IPS-NIHi7 (cell line): ENCODE measurements at regions not wholly inside any gene's neighbourhood (a gene's known extent, or its start where the extent isn't known, plus 50 kb on each side); places are given as distances from the start of the nearest gene placed in this dataset.
"Not testable (repeated sequence)": the region's sequence is repeated elsewhere in the genome, so short reads cannot be mapped to it uniquely, and the experiment has no call there.

Experiments
- DNase-seq: peaks from one replicate; pipeline ENCODE4 v3.0.0; 2012; ENCODE audit warnings: mixed read lengths; ENCODE audit errors: extremely low spot score

- no peak for DNase-seq
These were observed 407.3 kb upstream of the PPP2R3A start for GRCh38 chr3:135558150-135558783.

DNA sequence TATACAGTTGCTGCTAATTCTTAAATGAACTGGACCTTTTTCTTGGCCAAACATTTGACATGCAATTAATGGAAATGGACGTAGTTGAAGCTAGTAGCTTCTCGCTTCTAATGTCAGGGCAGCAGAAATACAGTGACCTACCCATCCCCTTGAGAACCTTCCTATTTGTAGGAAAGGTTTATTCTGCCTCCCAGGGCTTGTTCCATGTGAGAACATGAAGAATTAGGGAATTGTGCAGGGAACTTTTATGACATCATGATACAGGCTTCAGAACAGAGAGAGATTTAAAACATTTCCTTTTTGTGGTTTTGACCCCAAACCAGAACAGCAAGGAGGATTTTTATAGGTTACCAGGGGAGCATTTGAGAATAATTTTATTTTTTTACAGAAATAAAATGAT is 406.6 kb upstream of the PPP2R3A start:
- no peak for DNase-seq

DNA sequence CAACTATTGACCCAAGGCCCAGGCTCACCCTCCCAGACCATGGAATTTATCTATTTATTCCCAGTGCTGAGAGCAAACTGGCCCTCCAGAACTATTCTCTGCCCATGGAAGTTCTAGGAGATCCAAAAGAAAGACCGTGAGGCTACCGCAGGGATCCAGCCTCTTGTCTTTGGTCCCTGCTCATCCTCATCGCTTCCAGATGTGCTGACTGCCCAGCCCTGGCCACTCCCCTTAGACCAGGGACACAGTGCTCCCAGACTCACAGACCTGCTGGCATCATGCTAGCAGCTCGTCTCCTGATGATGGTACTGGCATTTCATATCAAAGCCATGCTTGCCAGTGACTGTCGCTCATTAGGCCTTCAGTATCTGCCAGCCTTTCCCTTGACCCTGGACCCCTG is 405.7 kb upstream of the PPP2R3A start:
- DNase-seq: no peak

- no peak for DNase-seq
These were observed 404.7 kb upstream of the PPP2R3A start for GRCh38 chr3:135560847-135561246.

GRCh38 chr3:135564696-135565095 is 400.8 kb upstream of the PPP2R3A start:
- DNase-seq: no peak

GRCh38 chr3:135565546-135565945 is 400.0 kb upstream of the PPP2R3A start:
- no peak for DNase-seq

- no peak for DNase-seq
These were observed 398.3 kb upstream of the PPP2R3A start for GRCh38 chr3:135567223-135567622.

DNA sequence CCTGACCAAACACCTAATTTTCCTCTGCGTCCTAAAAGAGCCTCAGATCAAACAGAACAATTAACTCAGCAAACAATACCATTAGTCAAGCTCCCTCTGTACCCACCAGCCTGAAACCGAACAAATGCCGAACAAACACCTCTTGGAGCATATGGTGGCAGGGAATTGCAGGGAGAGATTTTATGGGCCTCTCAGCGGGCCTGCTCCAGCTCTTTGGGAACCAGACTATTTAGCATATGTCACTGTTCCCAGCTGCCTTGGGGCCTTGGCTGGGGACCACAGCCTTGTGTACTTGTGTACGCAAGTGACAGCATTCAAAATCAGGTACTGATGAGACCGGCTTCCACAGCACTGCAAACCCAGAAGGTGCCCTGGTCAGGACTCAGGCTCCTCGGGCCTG is 388.8 kb upstream of the PPP2R3A start:
- DNase-seq: no peak

GRCh38 chr3:135581806-135582205 is 383.7 kb upstream of the PPP2R3A start:
- DNase-seq: no peak

DNA sequence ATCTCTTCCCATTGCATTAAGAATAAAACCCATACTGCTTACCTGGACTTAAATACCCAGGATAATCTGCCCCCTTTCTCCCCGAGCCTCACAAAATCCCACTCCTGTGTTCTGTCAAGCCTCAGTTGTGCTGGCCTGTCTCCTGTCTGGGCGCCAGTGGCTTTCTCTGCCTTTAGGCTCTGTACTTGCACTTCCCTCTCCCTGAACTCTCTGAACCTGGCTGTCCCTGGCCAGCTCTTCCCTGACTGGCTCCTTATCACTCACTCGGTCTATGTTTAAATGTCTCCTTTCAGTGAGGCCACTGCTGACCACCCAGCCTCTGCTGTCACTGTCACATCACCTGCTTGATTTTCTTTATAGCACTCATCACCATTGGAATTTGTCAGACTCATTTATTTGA is 382.7 kb upstream of the PPP2R3A start:
- DNase-seq: no peak

- DNase-seq: no peak
These were observed 369.0 kb upstream of the PPP2R3A start for GRCh38 chr3:135596563-135596962.

GRCh38 chr3:135597855-135598254 is 367.7 kb upstream of the PPP2R3A start:
- DNase-seq: no peak

DNA sequence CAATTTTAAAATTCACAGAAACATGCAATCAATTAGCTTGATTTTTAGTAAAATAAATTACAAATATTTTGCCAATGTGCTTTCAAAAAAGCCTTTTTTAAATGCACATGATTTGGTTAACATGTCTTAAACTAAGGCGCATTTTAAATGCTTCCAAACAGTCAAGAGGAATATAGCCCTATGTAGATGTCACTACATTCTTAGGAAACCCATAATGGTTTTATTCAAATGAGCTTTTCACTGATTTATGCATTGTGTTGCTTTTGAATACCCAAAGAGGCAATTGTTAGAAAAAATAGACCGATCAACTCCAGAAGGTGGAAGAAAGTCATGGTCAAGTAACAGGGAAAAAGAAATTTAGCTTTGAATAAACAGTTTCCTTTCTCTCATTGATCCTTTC is 366.9 kb upstream of the PPP2R3A start:
- DNase-seq: no peak

DNA sequence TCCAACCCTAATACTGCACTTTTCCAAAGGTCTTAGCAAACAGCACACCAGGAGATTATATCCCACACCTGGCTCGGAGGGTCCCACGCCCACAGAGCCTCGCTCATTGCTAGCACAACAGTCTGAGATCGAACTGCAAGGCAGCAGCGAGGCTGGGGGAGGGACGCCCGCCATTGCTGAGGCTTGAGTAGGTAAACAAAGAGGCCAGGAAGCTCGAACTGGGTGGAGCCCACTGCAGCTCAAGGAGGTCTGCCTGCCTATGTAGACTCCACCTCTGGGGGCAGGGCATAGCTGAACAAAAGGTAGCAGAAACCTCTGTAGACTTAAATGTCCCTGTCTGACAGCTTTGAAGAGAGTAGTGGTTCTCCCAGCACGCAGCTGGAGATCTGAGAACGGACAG is 361.0 kb upstream of the PPP2R3A start:
- DNase-seq: not testable (repeated sequence)

DNA sequence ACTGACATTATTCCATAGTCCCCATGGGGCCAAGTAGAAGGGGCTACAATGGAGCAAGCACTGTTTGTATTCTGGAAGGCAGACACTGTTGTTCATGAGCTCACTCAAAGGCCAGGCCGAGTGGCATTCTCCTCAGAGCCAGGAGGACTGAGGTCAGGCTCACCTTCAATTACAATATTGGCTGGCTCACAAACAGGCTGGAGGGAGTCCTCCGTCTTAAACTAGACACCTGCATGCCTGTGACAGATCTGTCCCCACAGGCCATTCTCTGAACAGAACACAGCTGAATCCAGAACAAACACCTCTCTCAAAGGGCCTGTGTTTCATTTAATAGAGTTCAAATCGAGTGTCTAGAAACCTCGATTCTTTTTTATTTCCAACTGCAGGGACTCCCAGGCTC is 347.4 kb upstream of the PPP2R3A start:
- no peak for DNase-seq

DNA sequence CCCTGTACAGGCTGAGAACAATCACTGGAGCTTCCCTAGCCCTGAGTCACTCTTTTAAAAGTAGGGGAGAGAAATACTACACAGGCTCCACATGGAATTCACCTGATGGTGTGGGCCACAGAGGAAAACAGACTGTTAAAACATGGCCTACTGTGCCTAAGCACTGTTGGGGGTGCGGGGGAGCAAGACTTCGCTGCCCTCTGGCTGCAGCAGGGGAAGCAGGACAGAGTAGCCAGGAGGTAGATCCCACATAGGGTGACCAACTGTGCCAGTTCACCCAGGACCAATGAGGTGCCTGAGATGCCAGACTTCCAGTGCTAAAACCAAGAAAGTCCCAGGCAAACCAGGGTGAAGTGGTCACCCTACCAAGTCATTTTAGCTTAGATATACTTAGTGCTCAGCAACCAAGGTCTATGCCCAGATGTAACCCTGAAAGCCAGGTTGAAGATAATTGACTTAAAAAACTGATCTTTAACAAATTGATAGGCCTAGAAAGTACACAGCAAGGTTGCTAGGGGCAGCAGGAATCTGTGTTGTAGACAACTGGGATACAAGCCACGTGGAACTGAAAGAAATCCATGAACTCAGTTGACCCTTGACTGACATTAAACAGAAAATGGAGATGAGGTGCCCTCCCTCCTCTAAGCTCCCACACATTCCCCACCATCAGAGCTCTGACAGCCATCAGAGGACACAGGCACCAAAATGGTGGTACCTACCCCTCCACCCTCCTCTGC is 344.2 kb upstream of the PPP2R3A start:
- peak; percentile 25 for DNase-seq

DNA sequence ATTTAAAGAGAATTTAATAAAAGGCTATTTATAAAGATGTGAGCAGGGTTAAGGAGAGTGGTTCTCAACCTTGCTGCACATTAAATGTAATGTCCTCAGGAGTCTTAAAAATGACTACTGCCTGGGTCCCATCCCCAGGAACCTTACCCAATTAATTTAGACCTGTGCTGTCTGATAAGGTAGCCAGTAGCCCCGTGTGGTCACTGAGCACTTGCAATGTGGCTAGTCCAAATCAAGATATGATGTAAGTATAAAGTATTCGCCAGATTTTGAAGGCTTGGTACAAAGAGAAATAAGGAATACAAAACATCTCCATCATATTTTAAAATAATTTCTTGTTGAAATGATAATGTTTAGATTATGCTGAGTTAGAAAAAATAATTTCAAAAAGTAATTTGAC is 343.3 kb upstream of the PPP2R3A start:
- DNase-seq: no peak

GRCh38 chr3:135622656-135623055 is 342.9 kb upstream of the PPP2R3A start:
- no peak for DNase-seq

DNA sequence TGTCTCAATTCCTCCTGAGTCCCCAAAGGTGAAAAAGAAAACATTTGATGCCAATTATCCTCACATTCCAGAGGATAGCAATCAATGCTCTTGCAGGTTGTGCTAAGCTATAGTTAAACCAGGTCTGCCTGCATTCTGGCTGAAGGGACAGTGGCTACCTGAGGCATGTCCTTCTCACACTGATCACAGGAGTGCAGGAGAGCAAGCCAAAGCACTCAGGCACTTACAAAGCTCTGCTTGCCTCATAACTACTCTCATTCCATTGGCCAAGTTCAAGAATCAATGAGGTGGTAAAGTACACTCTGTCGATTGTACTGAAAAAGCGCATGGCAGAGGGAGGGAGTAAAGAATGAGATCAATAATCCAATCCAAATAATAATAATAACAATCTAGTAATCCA is 342.0 kb upstream of the PPP2R3A start:
- DNase-seq: no peak

GRCh38 chr3:135627057-135627456 is 338.5 kb upstream of the PPP2R3A start:
- DNase-seq: no peak

- no peak for DNase-seq
These were observed 335.7 kb upstream of the PPP2R3A start for GRCh38 chr3:135629701-135630408.

DNA sequence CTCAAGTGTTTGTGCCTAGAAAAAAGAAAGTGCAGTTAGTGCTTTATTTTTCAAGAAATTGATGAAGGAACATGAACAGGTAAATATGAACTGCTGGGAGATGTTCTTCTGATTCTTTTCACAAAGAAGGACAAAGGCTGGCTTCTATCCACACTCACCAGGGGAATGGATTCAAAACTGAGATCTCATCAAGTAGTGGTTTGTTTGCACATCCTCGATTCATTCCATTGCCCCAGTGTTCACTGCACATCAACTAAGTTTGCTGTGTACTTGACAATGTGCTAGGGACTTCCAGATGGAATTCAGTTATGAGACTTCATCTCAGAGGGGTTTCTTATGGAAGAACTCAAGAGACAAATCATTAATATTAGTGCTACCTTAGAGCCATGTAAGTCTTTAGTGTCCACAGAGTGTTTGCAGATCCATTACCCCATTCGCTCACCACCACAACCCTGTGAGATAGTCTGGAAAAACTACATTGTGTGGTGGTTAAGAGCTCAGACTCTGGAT is 332.9 kb upstream of the PPP2R3A start:
- DNase-seq: no peak

GRCh38 chr3:135633078-135633477 is 332.4 kb upstream of the PPP2R3A start:
- DNase-seq: no peak
